AG04449 (cell line): ENCODE measurements at regions not wholly inside any gene's neighbourhood (a gene's known extent, or its start where the extent isn't known, plus 50 kb on each side); places are given as distances from the start of the nearest gene placed in this dataset.

Experiments used
- CTCF ChIA-PET: fragments of 350-600 bp; formaldehyde crosslinking; extraction: SDS; loops from one replicate; lab custom pipeline; 2021; ENCODE audit warnings: antibody characterized with exemption; lab: Yijun Ruan, JAX
- POLR2A ChIA-PET: fragments of 400-600, 350-600 bp; formaldehyde crosslinking; extraction: SDS; loops from one replicate; lab custom pipeline; 2020; ENCODE audit warnings: antibody characterized with exemption, inconsistent platforms; lab: Yijun Ruan, JAX
- DNase-seq: peaks from one replicate; pipeline ENCODE4 v3.0.0-alpha.2; 2010; ENCODE audit warnings: low read depth, low spot score
- H3K4me3 ChIP-seq: 2 replicates; pipeline ENCODE4 v1.5.1; 2011; ENCODE audit warnings: low read depth, mild to moderate bottlenecking, control low read depth, low read length
- TF ChIP-seq, protein P1 (sequence below): IDR thresholded peaks from one replicate; pipeline ENCODE4 v1.5.1; 2011; ENCODE audit warnings: mild to moderate bottlenecking, moderate library complexity, low read length, control low read depth, inconsistent platforms; ENCODE audit not compliant: insufficient read depth; ENCODE audit errors: missing control alignments

- DNase-seq, result no peak
- TF ChIP-seq, protein P1, sequence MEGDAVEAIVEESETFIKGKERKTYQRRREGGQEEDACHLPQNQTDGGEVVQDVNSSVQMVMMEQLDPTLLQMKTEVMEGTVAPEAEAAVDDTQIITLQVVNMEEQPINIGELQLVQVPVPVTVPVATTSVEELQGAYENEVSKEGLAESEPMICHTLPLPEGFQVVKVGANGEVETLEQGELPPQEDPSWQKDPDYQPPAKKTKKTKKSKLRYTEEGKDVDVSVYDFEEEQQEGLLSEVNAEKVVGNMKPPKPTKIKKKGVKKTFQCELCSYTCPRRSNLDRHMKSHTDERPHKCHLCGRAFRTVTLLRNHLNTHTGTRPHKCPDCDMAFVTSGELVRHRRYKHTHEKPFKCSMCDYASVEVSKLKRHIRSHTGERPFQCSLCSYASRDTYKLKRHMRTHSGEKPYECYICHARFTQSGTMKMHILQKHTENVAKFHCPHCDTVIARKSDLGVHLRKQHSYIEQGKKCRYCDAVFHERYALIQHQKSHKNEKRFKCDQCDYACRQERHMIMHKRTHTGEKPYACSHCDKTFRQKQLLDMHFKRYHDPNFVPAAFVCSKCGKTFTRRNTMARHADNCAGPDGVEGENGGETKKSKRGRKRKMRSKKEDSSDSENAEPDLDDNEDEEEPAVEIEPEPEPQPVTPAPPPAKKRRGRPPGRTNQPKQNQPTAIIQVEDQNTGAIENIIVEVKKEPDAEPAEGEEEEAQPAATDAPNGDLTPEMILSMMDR, result no peak
- ChIA-PET CTCF (no interaction called here), POLR2A (no interaction called here)
- no peak overlapping the region for H3K4me3 ChIP-seq
Measured at GRCh38 chr18:75779910-75780309, 352.4 kb upstream of the SMIM21 start.

DNA sequence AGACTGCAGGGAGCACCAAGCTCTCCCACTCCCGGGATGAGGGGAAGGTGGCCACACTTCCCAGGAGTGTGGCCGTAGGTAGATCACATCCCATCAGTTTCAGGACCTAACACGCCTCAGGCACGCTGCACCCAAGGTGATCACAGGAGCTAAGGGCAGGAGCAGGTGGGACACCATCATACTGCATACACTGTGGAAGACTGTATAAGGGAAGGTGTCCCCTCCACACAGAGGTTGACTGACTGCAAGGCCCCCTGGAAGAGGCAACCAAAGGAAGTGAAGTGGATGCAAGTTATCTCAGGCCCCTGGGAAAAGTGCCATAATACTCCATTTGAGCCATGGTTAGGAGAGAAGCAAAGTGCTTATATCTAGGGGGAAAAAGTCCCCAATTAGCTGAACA, 351.9 kb upstream of the SMIM21 start:
- ChIA-PET CTCF (no interaction called here), POLR2A (no interaction called here)
- H3K4me3 ChIP-seq, result no peak overlapping the region
- no peak for DNase-seq
- TF ChIP-seq, protein P1, result no peak

- no peak overlapping the region for H3K4me3 ChIP-seq
- TF ChIP-seq, protein P1, result no peak
- ChIA-PET CTCF (no interaction called here), POLR2A (no interaction called here)
- DNase-seq, result no peak
Measured at GRCh38 chr18:75777630-75778029, 350.1 kb upstream of the SMIM21 start.

- DNase-seq, result no peak
- H3K4me3 ChIP-seq, result no peak overlapping the region
- ChIA-PET POLR2A (no interaction called here), CTCF (no interaction called here)
- TF ChIP-seq, protein P1, result no peak
Measured at GRCh38 chr18:75775121-75775520, 347.6 kb upstream of the SMIM21 start.

GRCh38 chr18:75773618-75774017, 346.1 kb upstream of the SMIM21 start:
- CTCF ChIA-PET, result no interaction called here
- no peak overlapping the region for H3K4me3 ChIP-seq
- no peak for DNase-seq
- POLR2A ChIA-PET, result no interaction called here
- TF ChIP-seq, protein P1, result no peak

DNA sequence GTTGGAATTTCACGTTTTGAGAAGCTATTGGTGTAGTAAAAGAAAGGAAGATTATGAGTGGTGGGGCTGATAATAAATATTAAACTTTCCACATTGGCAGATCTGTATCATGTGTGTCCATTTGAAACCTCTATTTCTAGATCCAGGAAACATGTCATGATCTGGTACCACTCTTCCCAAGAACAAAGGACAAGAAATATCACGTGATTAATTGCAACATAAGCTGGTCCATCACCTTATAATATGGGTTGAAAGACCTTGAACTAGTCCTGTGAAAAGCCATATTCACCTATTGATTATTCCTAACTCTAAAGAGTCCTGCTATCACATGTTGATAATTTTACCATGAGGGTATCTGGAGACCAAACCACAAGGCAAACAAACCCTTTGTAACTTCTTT, 335.3 kb upstream of the SMIM21 start:
- ChIA-PET CTCF (no interaction called here), POLR2A (no interaction called here)
- H3K4me3 ChIP-seq, result no peak overlapping the region
- no peak for DNase-seq
- TF ChIP-seq, protein P1, result no peak
